ENCODE measurements at regions not wholly inside any gene's neighbourhood (a gene's known extent, or its start where the extent isn't known, plus 50 kb on each side); places are given as distances from the start of the nearest gene placed in this dataset.
"Not testable (repeated sequence)": the region's sequence is repeated elsewhere in the genome, so short reads cannot be mapped to it uniquely, and the experiment has no call there.

- no peak for DNase-seq
Observed at GRCh38 chr1:93773049-93773838, 91.6 kb upstream of the BCAR3 start.

GRCh38 chr1:93771843-93772242 is 90.2 kb upstream of the BCAR3 start:
- no peak for DNase-seq

GRCh38 chr1:93770640-93771039 is 89.0 kb upstream of the BCAR3 start:
- no peak for DNase-seq

- DNase-seq: no peak
Observed at GRCh38 chr1:93769777-93770176, 88.1 kb upstream of the BCAR3 start.

- no peak for DNase-seq
Observed at GRCh38 chr1:93768380-93768863, 86.8 kb upstream of the BCAR3 start.

GRCh38 chr1:93766451-93766850 is 84.8 kb upstream of the BCAR3 start:
- DNase-seq: no peak

GRCh38 chr1:93765099-93765498 is 83.5 kb upstream of the BCAR3 start:
- no peak for DNase-seq

- no peak for DNase-seq
Observed at GRCh38 chr1:93764366-93764750, 82.7 kb upstream of the BCAR3 start.

GRCh38 chr1:93763704-93764365 is 82.2 kb upstream of the BCAR3 start:
- DNase-seq: no peak

GRCh38 chr1:93758842-93759515 is 77.3 kb upstream of the BCAR3 start:
- DNase-seq: no peak

GRCh38 chr1:93757256-93758036 is 75.8 kb upstream of the BCAR3 start:
- no peak for DNase-seq

- DNase-seq: no peak
Observed at GRCh38 chr1:93756657-93757056, 75.0 kb upstream of the BCAR3 start.

- not testable (repeated sequence) for DNase-seq
Observed at GRCh38 chr1:93755251-93755715, 73.6 kb upstream of the BCAR3 start.

GRCh38 chr1:93753791-93754763 is 72.4 kb upstream of the BCAR3 start:
- DNase-seq: no peak

- DNase-seq: no peak
Observed at GRCh38 chr1:93751377-93752250, 70.0 kb upstream of the BCAR3 start.

GRCh38 chr1:93750955-93751354 is 69.3 kb upstream of the BCAR3 start:
- DNase-seq: no peak

GRCh38 chr1:93749894-93750301 is 68.3 kb upstream of the BCAR3 start:
- DNase-seq: no peak

- no peak for DNase-seq
Observed at GRCh38 chr1:93749487-93749886, 67.8 kb upstream of the BCAR3 start.

- no peak for DNase-seq
Observed at GRCh38 chr1:93746021-93746812, 64.6 kb upstream of the BCAR3 start.

Measured in hindlimb muscle (tissue), 1 donor.